HG03280 (cell line): ENCODE measurements at regions not wholly inside any gene's neighbourhood (a gene's known extent, or its start where the extent isn't known, plus 50 kb on each side); places are given as distances from the start of the nearest gene placed in this dataset.

ENCODE experiments used
- ATAC-seq: cut with Tn5 transposase; IDR thresholded peaks from one replicate; pipeline ENCODE4 v1.9.1; 2021; ENCODE audit warnings: mild to moderate bottlenecking, moderate library complexity; ENCODE audit not compliant: unreplicated experiment

DNA sequence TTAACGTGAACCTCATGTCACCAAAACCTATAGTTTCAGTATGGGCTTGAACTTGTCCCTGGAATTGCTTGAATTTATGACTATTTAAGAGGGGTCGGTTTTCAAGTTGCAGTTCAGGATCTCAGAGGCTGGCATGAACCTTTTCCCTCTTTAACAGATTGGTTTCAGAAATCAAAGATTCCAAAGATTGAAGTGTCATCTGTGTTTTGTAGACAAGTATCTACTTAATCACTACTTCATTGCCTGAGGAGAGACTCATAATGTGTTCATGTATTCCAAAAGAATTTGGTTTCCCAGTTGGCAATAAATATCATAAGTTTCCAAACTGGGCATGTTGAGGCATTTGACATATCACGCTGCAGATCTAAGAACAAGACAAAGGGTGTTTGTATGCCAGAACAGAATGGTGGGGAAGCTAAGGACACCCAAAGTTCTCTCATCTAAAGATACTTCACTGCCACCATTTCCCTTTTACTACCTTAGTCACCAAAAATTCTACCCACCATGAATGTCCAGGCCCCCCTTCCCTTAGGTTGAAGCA lies 199.5 kb downstream of the NUAK1 start:
- no peak for ATAC-seq

GRCh38 chr12:105942281-105942680 lies 196.5 kb downstream of the NUAK1 start:
- no peak for ATAC-seq

- no peak for ATAC-seq
These were observed 195.2 kb downstream of the NUAK1 start for GRCh38 chr12:105943525-105943924.

DNA sequence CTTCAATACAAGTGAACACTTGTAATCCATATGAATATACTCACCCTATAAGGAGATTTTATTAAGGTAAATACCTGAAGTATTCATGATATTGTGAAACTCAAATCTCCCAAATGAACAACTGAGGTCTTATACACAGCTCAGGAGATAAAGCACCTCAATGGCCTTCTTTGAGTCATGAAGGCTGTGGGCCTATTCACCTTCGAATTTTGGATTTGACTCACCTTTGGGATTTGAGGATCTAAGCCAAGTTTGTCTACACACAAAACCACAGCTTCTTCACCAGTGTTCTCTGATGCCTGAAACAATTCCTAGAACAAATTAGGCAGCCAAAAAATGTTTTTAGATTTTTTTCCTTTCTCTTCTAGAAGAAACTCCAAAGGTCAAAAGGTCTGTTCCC lies 194.1 kb downstream of the NUAK1 start:
- no peak for ATAC-seq

GRCh38 chr12:105945880-105946279 lies 192.9 kb downstream of the NUAK1 start:
- no peak for ATAC-seq

- no peak for ATAC-seq
These were observed 192.3 kb downstream of the NUAK1 start for GRCh38 chr12:105946493-105946901.

DNA sequence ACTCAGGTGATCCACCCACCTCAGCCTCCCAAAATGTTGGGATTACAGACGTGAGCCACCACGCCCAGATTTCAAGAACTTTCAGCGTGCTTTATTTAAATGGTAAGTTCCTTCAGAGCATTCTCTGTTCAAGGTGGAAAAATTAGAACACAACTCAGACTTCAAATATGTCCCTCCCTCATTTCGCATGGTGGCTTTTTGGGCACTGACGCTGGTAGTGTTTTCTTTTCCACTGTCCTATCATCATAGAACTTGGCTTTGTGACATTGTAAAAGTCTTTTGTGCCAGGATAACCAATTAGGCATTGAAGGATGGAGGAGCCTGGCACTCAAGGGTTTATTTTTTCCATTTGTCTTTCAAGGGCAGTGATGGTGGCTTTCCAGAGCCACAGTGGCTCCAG lies 190.8 kb downstream of the NUAK1 start:
- ATAC-seq: no peak

- no peak for ATAC-seq
These were observed 190.4 kb downstream of the NUAK1 start for GRCh38 chr12:105948331-105948730.

GRCh38 chr12:105949391-105949790 lies 189.4 kb downstream of the NUAK1 start:
- no peak for ATAC-seq

DNA sequence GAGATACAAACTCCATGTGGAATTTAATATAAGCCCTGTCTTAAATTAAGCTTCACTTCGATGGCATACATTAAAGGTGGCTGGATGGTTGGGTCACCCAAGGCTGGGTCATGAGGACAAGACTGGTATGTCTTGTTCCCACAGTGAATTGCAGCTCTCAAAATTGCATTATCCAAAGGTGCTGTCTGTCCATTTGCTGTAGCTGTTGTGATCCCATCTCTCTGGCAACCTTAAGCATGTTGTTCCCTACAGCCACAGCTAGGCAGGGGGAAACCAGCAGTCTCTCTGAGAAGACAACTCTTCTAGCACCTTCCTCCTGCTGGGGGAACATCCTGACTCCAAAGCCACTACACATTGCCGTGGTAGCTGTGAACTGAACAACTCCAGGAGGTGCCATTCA lies 187.0 kb downstream of the NUAK1 start:
- ATAC-seq: no peak

DNA sequence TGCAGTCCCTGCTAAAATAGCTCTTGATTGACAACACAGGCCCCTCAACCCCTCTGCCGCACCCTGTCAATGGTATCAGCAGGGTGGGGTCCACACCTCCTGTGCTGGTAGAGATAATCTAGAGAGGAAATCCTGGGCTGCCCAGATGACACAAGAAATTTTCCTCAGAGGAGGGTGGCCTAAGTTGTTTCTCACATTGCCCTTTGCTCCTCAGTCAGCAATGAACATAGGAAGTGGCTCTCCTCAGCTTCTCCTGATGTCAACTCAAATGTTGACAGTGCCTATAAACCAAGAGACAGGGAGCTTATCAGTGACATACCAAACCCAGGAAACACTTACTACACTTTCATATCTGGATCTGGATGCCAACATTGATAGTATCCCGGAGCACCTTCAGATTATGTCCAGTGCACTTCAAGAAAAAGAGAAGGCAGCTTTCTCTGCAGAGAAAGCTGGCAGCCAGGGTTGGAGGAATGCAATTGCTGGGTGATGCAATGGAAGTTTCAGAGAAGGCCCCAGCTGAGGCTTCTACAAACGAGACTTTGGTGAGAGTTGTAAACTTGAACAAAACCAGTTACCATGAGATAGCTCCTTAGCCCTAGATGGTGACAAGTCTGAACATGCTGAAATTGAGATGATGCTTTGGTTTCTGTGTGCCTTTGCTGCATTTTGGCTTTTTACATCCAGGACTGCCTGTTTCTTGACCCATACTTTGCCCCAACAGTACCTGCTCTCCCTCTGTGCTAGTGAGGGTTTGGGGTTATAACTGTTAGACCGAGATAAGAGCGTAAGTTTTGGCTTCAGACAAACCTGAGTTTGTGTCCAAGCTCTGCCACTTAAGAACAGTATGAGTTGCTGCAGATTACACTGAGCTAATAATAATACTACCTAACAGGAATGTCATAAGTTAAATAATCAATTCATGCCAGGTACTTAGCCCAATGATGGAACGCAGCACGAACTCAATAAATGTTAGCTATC lies 183.5 kb downstream of the NUAK1 start:
- ATAC-seq: no peak

DNA sequence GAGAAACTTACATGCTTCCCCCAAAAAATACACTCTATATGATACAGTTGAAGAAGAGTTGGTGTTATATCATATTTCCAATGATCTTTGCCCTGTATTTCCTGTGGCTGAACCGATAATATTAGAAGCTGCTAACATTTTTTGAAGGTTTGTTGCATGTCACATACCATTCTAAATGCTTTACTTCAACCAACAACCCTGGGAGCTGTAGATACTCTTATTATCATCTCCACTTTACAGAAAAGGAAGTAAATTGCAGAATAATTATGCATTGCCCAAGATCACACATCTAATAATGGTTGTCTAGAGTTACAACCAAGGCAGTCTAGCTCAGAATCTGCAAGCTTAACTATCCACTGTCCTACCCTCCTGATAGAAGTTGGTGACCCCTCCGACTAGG lies 182.8 kb downstream of the NUAK1 start:
- no peak for ATAC-seq

GRCh38 chr12:105956662-105957457 lies 181.9 kb downstream of the NUAK1 start:
- no peak for ATAC-seq

GRCh38 chr12:105960319-105961083 lies 178.3 kb downstream of the NUAK1 start:
- ATAC-seq: no peak

GRCh38 chr12:105961821-105962671 lies 176.7 kb downstream of the NUAK1 start:
- no peak for ATAC-seq

DNA sequence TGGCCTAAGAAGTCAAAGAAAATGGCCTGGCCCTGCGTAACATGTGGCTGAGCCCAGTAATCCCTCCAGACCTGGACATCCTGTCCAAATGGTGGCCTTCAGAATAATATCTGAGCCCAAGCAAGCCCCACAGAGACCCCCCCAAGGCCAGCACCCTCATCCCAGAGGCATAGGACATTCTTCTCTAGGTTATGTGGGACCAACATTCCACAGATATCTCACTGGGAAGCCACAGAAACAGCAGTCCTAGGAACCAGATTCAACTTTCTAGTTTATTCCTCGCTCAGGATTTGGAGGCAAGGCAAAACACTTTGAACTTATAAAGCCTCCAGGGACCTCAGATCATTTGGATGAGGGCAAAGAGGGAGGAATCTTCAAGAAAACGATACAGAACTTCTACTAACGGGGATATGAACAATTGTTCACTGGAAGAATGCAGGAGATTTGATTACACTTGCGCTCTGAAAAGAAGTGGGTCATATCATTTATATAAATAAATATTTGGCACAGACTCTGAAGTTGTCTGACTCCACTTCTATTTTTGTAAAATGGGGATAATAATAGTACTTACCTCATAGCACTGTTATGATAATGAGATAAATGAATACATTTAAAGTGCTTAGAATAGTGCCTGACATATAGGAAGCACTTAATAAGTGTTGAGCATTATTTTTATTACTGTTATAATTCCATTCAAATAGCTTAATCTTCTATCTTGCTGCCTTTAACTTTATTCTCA lies 171.5 kb downstream of the NUAK1 start:
- no peak for ATAC-seq

GRCh38 chr12:105968025-105968424 lies 170.7 kb downstream of the NUAK1 start:
- no peak for ATAC-seq

DNA sequence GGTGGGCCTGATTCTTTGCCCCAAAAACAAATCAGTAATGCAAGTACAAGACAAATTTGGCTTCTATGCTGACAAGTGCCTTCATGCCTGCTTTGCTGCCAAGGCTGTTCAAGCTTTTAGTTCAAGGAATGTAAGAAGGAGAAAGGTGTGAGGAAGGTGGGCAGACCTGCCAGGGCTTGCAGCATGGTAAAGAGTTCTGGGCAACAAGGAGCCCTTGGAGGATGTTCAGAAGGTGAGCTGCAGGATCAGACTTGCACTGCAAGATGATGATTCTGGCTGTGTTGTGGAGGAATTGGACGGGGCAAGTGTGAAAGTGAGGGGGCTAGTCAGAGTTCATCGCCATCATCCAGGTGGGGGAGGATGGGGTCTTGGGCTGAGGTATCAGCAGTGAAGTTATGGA lies 167.9 kb downstream of the NUAK1 start:
- ATAC-seq: no peak

- ATAC-seq: no peak
These were observed 164.0 kb downstream of the NUAK1 start for GRCh38 chr12:105974738-105975137.
